HG03520 (cell line): ENCODE measurements at regions not wholly inside any gene's neighbourhood (a gene's known extent, or its start where the extent isn't known, plus 50 kb on each side); places are given as distances from the start of the nearest gene placed in this dataset.

Source experiments
- ATAC-seq: cut with Tn5 transposase; IDR thresholded peaks from one replicate; pipeline ENCODE4 v1.9.1; 2021; ENCODE audit warnings: mild to moderate bottlenecking, moderate library complexity; ENCODE audit not compliant: unreplicated experiment

GRCh38 chr4:129531253-129531652 lies 435.3 kb downstream of the C4orf33 start:
- ATAC-seq, result no peak

GRCh38 chr4:129532573-129532972 lies 436.6 kb downstream of the C4orf33 start:
- ATAC-seq, result peak; percentile 79

GRCh38 chr4:129543299-129543698 lies 447.3 kb downstream of the C4orf33 start:
- no peak for ATAC-seq

- no peak for ATAC-seq
Observed at GRCh38 chr4:129545599-129546278, 449.8 kb downstream of the C4orf33 start.

GRCh38 chr4:129546531-129546930 lies 450.6 kb downstream of the C4orf33 start:
- ATAC-seq, result no peak

GRCh38 chr4:129550281-129550785 lies 454.4 kb downstream of the C4orf33 start:
- no peak for ATAC-seq

- no peak for ATAC-seq
Observed at GRCh38 chr4:129561280-129561679, 465.3 kb downstream of the C4orf33 start.

- no peak for ATAC-seq
Observed at GRCh38 chr4:129561886-129562671, 466.1 kb downstream of the C4orf33 start.

GRCh38 chr4:129565214-129565613 lies 469.3 kb downstream of the C4orf33 start:
- ATAC-seq, result no peak

GRCh38 chr4:129570326-129570725 lies 474.4 kb downstream of the C4orf33 start:
- no peak for ATAC-seq

- no peak for ATAC-seq
Observed at GRCh38 chr4:129578336-129578735, 482.4 kb downstream of the C4orf33 start.

GRCh38 chr4:129581305-129581704 lies 485.4 kb downstream of the C4orf33 start:
- ATAC-seq, result no peak

- no peak for ATAC-seq
Observed at GRCh38 chr4:129583868-129584267, 487.9 kb downstream of the C4orf33 start.

GRCh38 chr4:129598582-129598981 lies 502.6 kb downstream of the C4orf33 start:
- no peak for ATAC-seq

- ATAC-seq, result no peak
Observed at GRCh38 chr4:129600898-129601297, 504.9 kb downstream of the C4orf33 start.

GRCh38 chr4:129602447-129602846 lies 506.5 kb downstream of the C4orf33 start:
- no peak for ATAC-seq

GRCh38 chr4:129603241-129603931 lies 507.4 kb downstream of the C4orf33 start:
- no peak for ATAC-seq

- no peak for ATAC-seq
Observed at GRCh38 chr4:129604632-129605255, 508.8 kb downstream of the C4orf33 start.

- no peak for ATAC-seq
Observed at GRCh38 chr4:129614611-129615010, 518.7 kb downstream of the C4orf33 start.

GRCh38 chr4:129622566-129622965 lies 526.6 kb downstream of the C4orf33 start:
- ATAC-seq, result no peak

- ATAC-seq, result no peak
Observed at GRCh38 chr4:129623233-129623875, 527.4 kb downstream of the C4orf33 start.
